ENCODE measurements at regions not wholly inside any gene's neighbourhood (a gene's known extent, or its start where the extent isn't known, plus 50 kb on each side); places are given as distances from the start of the nearest gene placed in this dataset.

GRCh38 chr22:19579880-19580279, 55.7 kb upstream of the CLDN5 start:
- ATAC-seq (no peak), DNase-seq (ENCODE audit: low read depth, low spot score) (no peak)
- Histone ChIP-seq H3K4me3 (ENCODE audit: low read depth in 2 of 2, low read length in 2 of 2) (no peak overlapping the region), H3K4me1 (ENCODE audit: control insufficient read depth, insufficient read depth, low read length) (no peaks in the 10 kb centered on the region), H3K27me3 (ENCODE audit: control insufficient read depth, insufficient read depth, low read length) (no peaks in the 10 kb centered on the region), H3K27ac (ENCODE audit: low read length) (no peak overlapping the region), H3K9me3 (ENCODE audit: control insufficient read depth, insufficient read depth, low read depth, low read length) (no peaks in the 10 kb centered on the region), H3K36me3 (ENCODE audit: control insufficient read depth, insufficient read depth, low read length) (no peaks in the 10 kb centered on the region)
- ChIA-PET POLR2A (no interaction called here), CTCF (no interaction called here)
- intact Hi-C loops (cut with micrococcal nuclease; ENCODE audit: unreplicated experiment) = no loop called here
- in situ Hi-C loops (cut with HindIII; ENCODE audit: low pct_unique_long_range_greater_than_20kb, low sequenced_read_pairs) = no loop called here
- BruUV-seq (replicated peaks) = no TSS peak
- TF ChIP-seq REST (IDR thresholded peaks at IDR 0.05; ENCODE audit: insufficient read depth in 1 of 2, low read depth in 2 of 2, low read length in 1 of 2) (no peak), TCF7L2 (IDR thresholded peaks at IDR 0.05; ENCODE audit: low read depth, low read length) (no peak), POLR2AphosphoS5 (IDR thresholded peaks at IDR 0.05; ENCODE audit: low read depth, low read length) (no peak), CTCF (IDR thresholded peaks at IDR 0.05) (no peak), SIN3A (IDR thresholded peaks at IDR 0.05; ENCODE audit: borderline replicate concordance, insufficient read depth, low read depth, low read length) (no peak)

GRCh38 chr22:19580291-19580890, 56.2 kb upstream of the CLDN5 start:
- no peaks in the 10 kb centered on the region for H3K9me3 ChIP-seq (ENCODE audit: control insufficient read depth, insufficient read depth, low read depth, low read length)
- ATAC-seq (no peak), DNase-seq (ENCODE audit: low read depth, low spot score) (no peak)
- no peaks in the 10 kb centered on the region for H3K36me3 ChIP-seq (ENCODE audit: control insufficient read depth, insufficient read depth, low read length)
- no peak overlapping the region for H3K4me3 ChIP-seq (ENCODE audit: low read depth in 2 of 2, low read length in 2 of 2)
- H3K27me3 ChIP-seq (ENCODE audit: control insufficient read depth, insufficient read depth, low read length) = no peaks in the 10 kb centered on the region
- CTCF ChIA-PET = no interaction called here
- intact Hi-C loops (cut with micrococcal nuclease; ENCODE audit: unreplicated experiment) (no loop called here), in situ Hi-C loops (cut with HindIII; ENCODE audit: low pct_unique_long_range_greater_than_20kb, low sequenced_read_pairs) (no loop called here)
- TF ChIP-seq SIN3A (IDR thresholded peaks at IDR 0.05; ENCODE audit: borderline replicate concordance, insufficient read depth, low read depth, low read length) (no peak), TCF7L2 (IDR thresholded peaks at IDR 0.05; ENCODE audit: low read depth, low read length) (no peak), CTCF (IDR thresholded peaks at IDR 0.05) (no peak), REST (IDR thresholded peaks at IDR 0.05; ENCODE audit: insufficient read depth in 1 of 2, low read depth in 2 of 2, low read length in 1 of 2) (no peak), POLR2AphosphoS5 (IDR thresholded peaks at IDR 0.05; ENCODE audit: low read depth, low read length) (no peak)
- H3K27ac ChIP-seq (ENCODE audit: low read length) = no peak overlapping the region
- H3K4me1 ChIP-seq (ENCODE audit: control insufficient read depth, insufficient read depth, low read length) = no peaks in the 10 kb centered on the region
- no TSS peak for BruUV-seq (replicated peaks)
- POLR2A ChIA-PET = no interaction called here

All from Panc1 (cell line).